NCI-H1694 treated with DMSO at 0.1 percent for 48 hours (cell line): ENCODE measurements at regions not wholly inside any gene's neighbourhood (a gene's known extent, or its start where the extent isn't known, plus 50 kb on each side); places are given as distances from the start of the nearest gene placed in this dataset.
A peak's percentile ranks its signal among the peaks of the same experiment; 100 is the strongest.
"Not testable (repeated sequence)": the region's sequence is repeated elsewhere in the genome, so short reads cannot be mapped to it uniquely, and the experiment has no call there.

Experiments used
- DNase-seq: peaks from one replicate; lab custom pipeline; 2025; lab: John Stamatoyannopoulos, UW

GRCh38 chr13:21228738-21229137, 52.3 kb downstream of the MRPL57 start:
- no peak for DNase-seq

GRCh38 chr13:21229241-21230024, 53.0 kb downstream of the MRPL57 start:
- DNase-seq: no peak

- DNase-seq: no peak
Observed at GRCh38 chr13:21230516-21230915, 54.1 kb downstream of the MRPL57 start.

GRCh38 chr13:21231426-21231940, 55.0 kb downstream of the MRPL57 start:
- DNase-seq: no peak

- no peak for DNase-seq
Observed at GRCh38 chr13:21232196-21232595, 55.7 kb downstream of the MRPL57 start.

- no peak for DNase-seq
Observed at GRCh38 chr13:21232599-21232998, 56.1 kb downstream of the MRPL57 start.

- no peak for DNase-seq
Observed at GRCh38 chr13:21233086-21233485, 56.6 kb downstream of the MRPL57 start.

GRCh38 chr13:21234526-21234925, 58.1 kb downstream of the MRPL57 start:
- no peak for DNase-seq

GRCh38 chr13:21235174-21235573, 58.7 kb downstream of the MRPL57 start:
- DNase-seq: no peak

GRCh38 chr13:21237081-21237480, 60.6 kb downstream of the MRPL57 start:
- no peak for DNase-seq

GRCh38 chr13:21238267-21238666, 61.8 kb downstream of the MRPL57 start:
- no peak for DNase-seq

- no peak for DNase-seq
Observed at GRCh38 chr13:21240586-21240985, 64.1 kb downstream of the MRPL57 start.

- peak; percentile 1 for DNase-seq
Observed at GRCh38 chr13:21242236-21242635, 65.8 kb downstream of the MRPL57 start.

- DNase-seq: no peak
Observed at GRCh38 chr13:21243045-21243897, 66.8 kb downstream of the MRPL57 start.

- DNase-seq: not testable (repeated sequence)
Observed at GRCh38 chr13:21243898-21244184, 67.4 kb downstream of the MRPL57 start.

GRCh38 chr13:21246761-21247452, 70.4 kb downstream of the MRPL57 start:
- DNase-seq: no peak

- no peak for DNase-seq
Observed at GRCh38 chr13:21256351-21256761, 79.9 kb downstream of the MRPL57 start.

- no peak for DNase-seq
Observed at GRCh38 chr13:21256891-21257290, 80.4 kb downstream of the MRPL57 start.

GRCh38 chr13:21259571-21260455, 83.4 kb downstream of the MRPL57 start:
- DNase-seq: no peak

- DNase-seq: not testable (repeated sequence)
Observed at GRCh38 chr13:21260561-21261290, 84.3 kb downstream of the MRPL57 start.
